ENCODE measurements at regions not wholly inside any gene's neighbourhood (a gene's known extent, or its start where the extent isn't known, plus 50 kb on each side); places are given as distances from the start of the nearest gene placed in this dataset.

DNA sequence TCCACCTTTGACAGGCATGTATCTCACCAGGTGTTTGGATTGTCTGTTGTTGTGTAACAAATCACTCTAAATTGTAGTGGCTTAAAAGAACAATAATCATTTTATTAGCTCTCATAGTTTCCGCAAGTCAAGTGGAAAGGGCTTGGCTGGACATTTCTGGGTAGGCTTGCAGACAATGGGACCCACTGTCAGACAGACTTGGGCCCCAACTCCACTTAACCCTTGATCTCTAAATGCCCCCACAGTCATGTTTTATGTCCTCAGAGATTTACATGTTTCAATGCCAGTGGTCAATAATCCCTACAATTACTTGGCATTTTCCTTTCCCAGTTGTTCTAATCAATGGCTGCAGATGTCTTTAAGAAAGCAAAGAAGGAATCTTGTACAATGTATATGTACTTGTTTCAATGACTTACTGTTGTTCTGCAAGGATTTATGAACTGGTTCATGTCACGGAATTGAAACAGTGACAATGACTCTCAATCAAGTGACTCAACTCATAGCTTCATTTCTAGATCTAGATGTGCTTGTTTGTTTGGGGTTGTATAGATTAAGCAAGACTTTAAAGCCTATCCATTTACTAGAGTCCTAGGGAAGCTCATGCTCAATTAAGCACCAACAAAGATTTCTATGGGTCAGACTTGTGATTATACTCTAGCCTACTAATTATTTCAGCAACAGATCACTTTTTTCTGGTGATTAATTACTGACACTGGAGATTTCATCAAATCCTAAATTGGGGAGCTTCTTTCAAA is 510.1 kb upstream of the NBEA start:
- Histone ChIP-seq H2AK9ac (replicated peaks; ENCODE audit: low read depth, low read length, poor library complexity) (no peak overlapping the region), H2AFZ (replicated peaks; ENCODE audit: low read length, poor library complexity) (no peak overlapping the region), H4K8ac (ENCODE audit: low read depth in 2 of 2, low read length in 2 of 2) (no peak overlapping the region), H3K18ac (ENCODE audit: low read depth, low read length) (no peak overlapping the region), H3K9ac (ENCODE audit: low read depth, low read length) (no peak overlapping the region), H3K4me3 (ENCODE audit: insufficient read depth, low read depth, low read length) (no peak overlapping the region), H2BK15ac (ENCODE audit: low read depth, low read length) (no peak overlapping the region), H3K4ac (ENCODE audit: low read depth, low read length) (no peak overlapping the region), H3K14ac (replicated peaks; ENCODE audit: low read depth, low read length) (no peak overlapping the region), H3K27ac (ENCODE audit: insufficient read depth, low read length) (no peak overlapping the region), H2BK120ac (ENCODE audit: low read depth, low read length) (no peak overlapping the region), H3K4me1 (ENCODE audit: control insufficient read depth, insufficient read depth, low read length) (no peaks in the 10 kb centered on the region), H3K9me1 (ENCODE audit: insufficient read depth, low read length) (no peaks in the 10 kb centered on the region), H3K23ac (ENCODE audit: low read depth, low read length) (no peak overlapping the region), H4K20me1 (ENCODE audit: insufficient read depth, low read length) (no peaks in the 10 kb centered on the region), H3K56ac (ENCODE audit: extremely low read depth, insufficient read depth, low read length) (no peak overlapping the region), H3K79me1 (ENCODE audit: low read depth in 1 of 2, low read length in 2 of 2) (no peaks in the 10 kb centered on the region), H2BK20ac (ENCODE audit: low read depth, low read length) (no peak overlapping the region), H4K5ac (ENCODE audit: low read depth, low read length) (no peak overlapping the region), H2BK5ac (ENCODE audit: low read depth, low read length, poor library complexity, severe bottlenecking) (no peak overlapping the region), H3K36me3 (ENCODE audit: control insufficient read depth, insufficient read depth, low read length) (no peaks in the 10 kb centered on the region), H3K9me3 (ENCODE audit: control insufficient read depth, insufficient read depth, low read length) (no peaks in the 10 kb centered on the region), H3K4me2 (ENCODE audit: low read depth, low read length) (no peak overlapping the region), H2AK5ac (ENCODE audit: low read depth, low read length) (no peak overlapping the region), H3K27me3 (ENCODE audit: control insufficient read depth, insufficient read depth, low read length) (no peaks in the 10 kb centered on the region), H4K91ac (ENCODE audit: insufficient read depth, low read depth, low read length) (no peak overlapping the region)
- 100% methylated on average over 1 of the region's 2 CpGs; no CpG with 5 or more reads in 1 of the 2 experiments for WGBS, 2 experiments (ENCODE audit: extremely low coverage in 2 of 2, insufficient read length in 1 of 2)
- dilution Hi-C loops (cut with HindIII; ENCODE audit: low sequenced_read_pairs, unreplicated experiment) (no loop called here), in situ Hi-C loops (cut with MboI; ENCODE audit: low sequenced_read_pairs) (no loop called here), intact Hi-C loops (cut with micrococcal nuclease) (no loop called here)
- no TSS peak for BruUV-seq (replicated peaks)
- DNase-seq (no peak), ATAC-seq (ENCODE audit: low read depth) (no peak)
- POLR2A ChIA-PET (ENCODE audit: unreplicated experiment) = no interaction called here
- CTCF ChIA-PET = interaction anchor here (0.6 kb wide), 1 partner anchor 1184 kb away, joined by 3 read pairs; no protein-coding TSS in a partner anchor
- TF ChIP-seq POLR2A (IDR thresholded peaks at IDR 0.05; ENCODE audit: low read depth, low read length) = no peak
- TF ChIP-seq RFX5 (IDR thresholded peaks at IDR 0.05; ENCODE audit: low read depth, low read length) = no peak
- TF ChIP-seq MAFK (IDR thresholded peaks at IDR 0.05; ENCODE audit: low read depth, low read length) = no peak
- TF ChIP-seq, protein P1, sequence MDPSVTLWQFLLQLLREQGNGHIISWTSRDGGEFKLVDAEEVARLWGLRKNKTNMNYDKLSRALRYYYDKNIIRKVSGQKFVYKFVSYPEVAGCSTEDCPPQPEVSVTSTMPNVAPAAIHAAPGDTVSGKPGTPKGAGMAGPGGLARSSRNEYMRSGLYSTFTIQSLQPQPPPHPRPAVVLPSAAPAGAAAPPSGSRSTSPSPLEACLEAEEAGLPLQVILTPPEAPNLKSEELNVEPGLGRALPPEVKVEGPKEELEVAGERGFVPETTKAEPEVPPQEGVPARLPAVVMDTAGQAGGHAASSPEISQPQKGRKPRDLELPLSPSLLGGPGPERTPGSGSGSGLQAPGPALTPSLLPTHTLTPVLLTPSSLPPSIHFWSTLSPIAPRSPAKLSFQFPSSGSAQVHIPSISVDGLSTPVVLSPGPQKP (IDR thresholded peaks at IDR 0.05; ENCODE audit: borderline replicate concordance, low read depth, low read length) = no peak
- TF ChIP-seq FOS (IDR thresholded peaks at IDR 0.05; ENCODE audit: low read depth, low read length) = no peak
- TF ChIP-seq, protein P2, sequence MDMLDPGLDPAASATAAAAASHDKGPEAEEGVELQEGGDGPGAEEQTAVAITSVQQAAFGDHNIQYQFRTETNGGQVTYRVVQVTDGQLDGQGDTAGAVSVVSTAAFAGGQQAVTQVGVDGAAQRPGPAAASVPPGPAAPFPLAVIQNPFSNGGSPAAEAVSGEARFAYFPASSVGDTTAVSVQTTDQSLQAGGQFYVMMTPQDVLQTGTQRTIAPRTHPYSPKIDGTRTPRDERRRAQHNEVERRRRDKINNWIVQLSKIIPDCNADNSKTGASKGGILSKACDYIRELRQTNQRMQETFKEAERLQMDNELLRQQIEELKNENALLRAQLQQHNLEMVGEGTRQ (IDR thresholded peaks at IDR 0.05; ENCODE audit: low read depth, low read length) = no peak
- TF ChIP-seq CHD1 (IDR thresholded peaks at IDR 0.05; ENCODE audit: low read depth, low read length) = no peak
- TF ChIP-seq RCOR1 (IDR thresholded peaks at IDR 0.05; ENCODE audit: insufficient replicate concordance, low read length) = no peak
- no peak for TF ChIP-seq CEBPB (IDR thresholded peaks at IDR 0.05; ENCODE audit: low read depth, low read length)

Data from IMR-90 (cell line).